NCI-H82 (cell line): ENCODE measurements at regions not wholly inside any gene's neighbourhood (a gene's known extent, or its start where the extent isn't known, plus 50 kb on each side); places are given as distances from the start of the nearest gene placed in this dataset.
A peak's percentile ranks its signal among the peaks of the same experiment; 100 is the strongest.

Experiments used
- DNase-seq: peaks from one replicate; lab custom pipeline; 2025; lab: John Stamatoyannopoulos, UW

- no peak for DNase-seq
Observed at GRCh38 chr18:65146482-65147021, 604.3 kb upstream of the CDH7 start.

GRCh38 chr18:65145312-65145711 lies 605.5 kb upstream of the CDH7 start:
- no peak for DNase-seq

GRCh38 chr18:65133610-65134009 lies 617.2 kb upstream of the CDH7 start:
- DNase-seq = no peak

- no peak for DNase-seq
Observed at GRCh38 chr18:65124633-65125032, 626.2 kb upstream of the CDH7 start.

GRCh38 chr18:65103864-65104263 lies 646.9 kb upstream of the CDH7 start:
- no peak for DNase-seq

GRCh38 chr18:65093346-65093745 lies 657.5 kb upstream of the CDH7 start:
- DNase-seq = no peak

- peak; percentile 53 for DNase-seq
Observed at GRCh38 chr18:65091744-65092329, 659.0 kb upstream of the CDH7 start.

GRCh38 chr18:65082907-65083306 lies 667.9 kb upstream of the CDH7 start:
- DNase-seq = no peak

GRCh38 chr18:65081786-65082185 lies 669.0 kb upstream of the CDH7 start:
- DNase-seq = no peak

- no peak for DNase-seq
Observed at GRCh38 chr18:65073060-65073550, 677.7 kb upstream of the CDH7 start.

GRCh38 chr18:65057439-65058083 lies 693.3 kb upstream of the CDH7 start:
- no peak for DNase-seq

GRCh38 chr18:65056575-65056974 lies 694.2 kb upstream of the CDH7 start:
- no peak for DNase-seq

GRCh38 chr18:65049586-65049985 lies 701.2 kb upstream of the CDH7 start:
- peak; percentile 67 for DNase-seq

GRCh38 chr18:65039578-65039977 lies 711.2 kb upstream of the CDH7 start:
- no peak for DNase-seq

GRCh38 chr18:65035701-65036100 lies 715.1 kb upstream of the CDH7 start:
- no peak for DNase-seq

- DNase-seq = no peak
Observed at GRCh38 chr18:65025756-65026155, 725.1 kb upstream of the CDH7 start.

- DNase-seq = no peak
Observed at GRCh38 chr18:65021021-65021420, 729.8 kb upstream of the CDH7 start.

GRCh38 chr18:65018184-65018583 lies 732.6 kb upstream of the CDH7 start:
- no peak for DNase-seq

GRCh38 chr18:65017372-65017760 lies 733.4 kb upstream of the CDH7 start:
- DNase-seq = no peak

- DNase-seq = no peak
Observed at GRCh38 chr18:65016631-65017371, 734.0 kb upstream of the CDH7 start.

- DNase-seq = no peak
Observed at GRCh38 chr18:64994370-64994769, 756.4 kb upstream of the CDH7 start.

- no peak for DNase-seq
Observed at GRCh38 chr18:64993695-64994094, 757.1 kb upstream of the CDH7 start.

GRCh38 chr18:64992654-64993053 lies 758.2 kb upstream of the CDH7 start:
- no peak for DNase-seq
